ENCODE measurements at regions not wholly inside any gene's neighbourhood (a gene's known extent, or its start where the extent isn't known, plus 50 kb on each side); places are given as distances from the start of the nearest gene placed in this dataset.

DNA sequence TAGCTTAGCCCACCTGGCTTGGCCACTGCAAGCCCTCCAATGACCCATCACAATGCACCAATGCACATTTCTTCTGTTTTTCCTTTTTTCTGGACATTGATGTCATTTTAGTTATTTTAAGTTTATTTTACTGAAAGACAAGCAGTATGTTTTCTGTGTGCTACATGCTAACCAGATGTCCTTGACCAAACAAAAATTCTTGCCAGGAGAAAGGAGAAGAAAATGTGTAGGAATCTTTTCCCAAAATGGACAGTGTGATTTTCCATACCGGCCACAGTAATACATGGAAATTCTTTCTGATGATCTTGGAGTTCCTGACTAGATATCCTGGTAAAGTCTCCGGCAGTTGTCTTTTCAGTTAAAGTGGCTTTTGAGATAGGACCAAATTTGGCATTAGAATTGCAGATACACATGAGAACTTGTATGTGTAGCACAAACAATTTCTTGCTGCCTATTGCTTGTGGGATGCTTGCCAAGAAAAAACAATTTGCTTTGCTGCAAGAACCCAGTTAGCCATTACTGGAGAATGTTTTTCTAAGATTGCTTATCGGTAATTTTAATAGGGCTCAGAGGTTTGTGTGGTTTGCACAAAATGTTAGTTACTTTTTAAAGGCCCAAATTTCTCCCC is 696.5 kb upstream of the CITED2 start:
- H3K36me3 ChIP-seq (ENCODE audit: control insufficient read depth, insufficient read depth, low read length), result no peaks in the 10 kb centered on the region

More for the DNA sequence above, 696.5 kb upstream of the CITED2 start:
- Histone ChIP-seq H3K4me3 (no peak overlapping the region), H3K79me2 (ENCODE audit: control insufficient read depth, insufficient read depth, low read length) (no peaks in the 10 kb centered on the region), H3K9ac (ENCODE audit: insufficient read depth in 1 of 2, low read depth in 2 of 2, low read length in 2 of 2) (no peak overlapping the region), H4K20me1 (replicated peaks; ENCODE audit: control insufficient read depth, insufficient read depth, low read length) (no peaks in the 10 kb centered on the region), H3K4me1 (replicated peaks in 1 of 2; ENCODE audit: control insufficient read depth in 2 of 2, insufficient read depth in 2 of 2, low read length in 2 of 2) (no peaks in the 10 kb centered on the region), H3K9me3 (replicated peaks; ENCODE audit: control insufficient read depth, insufficient read depth, low read depth, low read length) (no peaks in the 10 kb centered on the region), H3K27me3 (ENCODE audit: control insufficient read depth in 2 of 2, insufficient read depth in 2 of 2, low read length in 2 of 2) (peaks cover 8 to 9% of the 10 kb centered on the region in 2 experiments; a peak in 2 of 5 replicates), H2AFZ (ENCODE audit: low read depth, low read length) (no peak overlapping the region), H3K27ac (ENCODE audit: extremely low read depth, low read depth, low read length) (no peak overlapping the region), H3K4me2 (ENCODE audit: insufficient read depth, low read length) (no peak overlapping the region), H3K9me1 (ENCODE audit: control insufficient read depth, insufficient read depth, low read length) (no peaks in the 10 kb centered on the region)
- DNase-seq (ENCODE audit: extremely low read depth in 1 of 4, low spot score in 3 of 4), result no peak
- no peak for FAIRE-seq
- in situ Hi-C loops (cut with MboI) (no loop called here), intact Hi-C loops (cut with micrococcal nuclease) (no loop called here)
- BruUV-seq (replicated peaks), result no TSS peak
- WGBS (ENCODE audit: insufficient coverage, low coverage, missing lambda C conversion rate), result 0% methylated on average over 3 of the region's 3 CpGs
- no peak for ATAC-seq
- ChIA-PET POLR2A (no interaction called here), CTCF (ENCODE audit: low intra/inter-chr PET ratio) (no interaction called here)
- TF ChIP-seq, protein P1, sequence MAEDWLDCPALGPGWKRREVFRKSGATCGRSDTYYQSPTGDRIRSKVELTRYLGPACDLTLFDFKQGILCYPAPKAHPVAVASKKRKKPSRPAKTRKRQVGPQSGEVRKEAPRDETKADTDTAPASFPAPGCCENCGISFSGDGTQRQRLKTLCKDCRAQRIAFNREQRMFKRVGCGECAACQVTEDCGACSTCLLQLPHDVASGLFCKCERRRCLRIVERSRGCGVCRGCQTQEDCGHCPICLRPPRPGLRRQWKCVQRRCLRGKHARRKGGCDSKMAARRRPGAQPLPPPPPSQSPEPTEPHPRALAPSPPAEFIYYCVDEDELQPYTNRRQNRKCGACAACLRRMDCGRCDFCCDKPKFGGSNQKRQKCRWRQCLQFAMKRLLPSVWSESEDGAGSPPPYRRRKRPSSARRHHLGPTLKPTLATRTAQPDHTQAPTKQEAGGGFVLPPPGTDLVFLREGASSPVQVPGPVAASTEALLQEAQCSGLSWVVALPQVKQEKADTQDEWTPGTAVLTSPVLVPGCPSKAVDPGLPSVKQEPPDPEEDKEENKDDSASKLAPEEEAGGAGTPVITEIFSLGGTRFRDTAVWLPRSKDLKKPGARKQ (CRISPR knock-in tag; IDR thresholded peaks at IDR 0.05), result no peak
- TF ChIP-seq, protein P2, sequence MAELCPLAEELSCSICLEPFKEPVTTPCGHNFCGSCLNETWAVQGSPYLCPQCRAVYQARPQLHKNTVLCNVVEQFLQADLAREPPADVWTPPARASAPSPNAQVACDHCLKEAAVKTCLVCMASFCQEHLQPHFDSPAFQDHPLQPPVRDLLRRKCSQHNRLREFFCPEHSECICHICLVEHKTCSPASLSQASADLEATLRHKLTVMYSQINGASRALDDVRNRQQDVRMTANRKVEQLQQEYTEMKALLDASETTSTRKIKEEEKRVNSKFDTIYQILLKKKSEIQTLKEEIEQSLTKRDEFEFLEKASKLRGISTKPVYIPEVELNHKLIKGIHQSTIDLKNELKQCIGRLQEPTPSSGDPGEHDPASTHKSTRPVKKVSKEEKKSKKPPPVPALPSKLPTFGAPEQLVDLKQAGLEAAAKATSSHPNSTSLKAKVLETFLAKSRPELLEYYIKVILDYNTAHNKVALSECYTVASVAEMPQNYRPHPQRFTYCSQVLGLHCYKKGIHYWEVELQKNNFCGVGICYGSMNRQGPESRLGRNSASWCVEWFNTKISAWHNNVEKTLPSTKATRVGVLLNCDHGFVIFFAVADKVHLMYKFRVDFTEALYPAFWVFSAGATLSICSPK (IDR thresholded peaks at IDR 0.05; ENCODE audit: borderline replicate concordance), result no peak
- no peak for TF ChIP-seq ZBTB1 (CRISPR knock-in tag; IDR thresholded peaks at IDR 0.05; ENCODE audit: borderline replicate concordance, low read depth)
- no peak for TF ChIP-seq SP1 (CRISPR knock-in tag; IDR thresholded peaks at IDR 0.05)
- no peak for TF ChIP-seq ZNF583 (CRISPR knock-in tag; IDR thresholded peaks at IDR 0.05)
- no peak for TF ChIP-seq MEIS2 (IDR thresholded peaks at IDR 0.05; ENCODE audit: partially characterized antibody)
- no peak for TF ChIP-seq ZNF507 (tag; conservative IDR thresholded peaks at IDR 0.05)

Measured in K562 (cell line).